HepG2 (cell line): ENCODE measurements at regions not wholly inside any gene's neighbourhood (a gene's known extent, or its start where the extent isn't known, plus 50 kb on each side); places are given as distances from the start of the nearest gene placed in this dataset.
A peak's percentile ranks its signal among the peaks of the same experiment; 100 is the strongest.

Experiments
- AKAP8 ChIP-seq: sonication (generic); formaldehyde crosslinking; IDR thresholded peaks from 2 replicates; pipeline ENCODE4 v1.5.1; 2020; ENCODE audit warnings: mild to moderate bottlenecking, missing genetic modification reagents
- BCL3 ChIP-seq: sonication (generic); formaldehyde crosslinking; IDR thresholded peaks from 2 replicates; pipeline ENCODE4 v1.5.1; 2020; ENCODE audit warnings: mild to moderate bottlenecking, missing genetic modification reagents, moderate library complexity
- CC2D1A ChIP-seq: sonication (generic); formaldehyde crosslinking; IDR thresholded peaks from 2 replicates; pipeline ENCODE4 v1.8.1; 2023; ENCODE audit warnings: mild to moderate bottlenecking, missing genetic modification reagents
- DNMT1 ChIP-seq: sonication (generic); formaldehyde crosslinking; IDR thresholded peaks from 2 replicates; pipeline ENCODE4 v1.5.1; 2020; ENCODE audit warnings: mild to moderate bottlenecking, missing genetic modification reagents
- GABPA ChIP-seq, 2 experiments: IDR thresholded peaks; 2 replicates each; pipeline ENCODE4 v1.6.1; 2011 to 2016; ENCODE audit warnings: low read depth in 2 of 2, low read length in 1 of 2, missing biosample characterization in 1 of 2, missing genetic modification characterization in 1 of 2
- GMEB1 ChIP-seq: sonication (generic); formaldehyde crosslinking; IDR thresholded peaks from 2 replicates; pipeline ENCODE4 v1.5.1; 2020; ENCODE audit warnings: missing genetic modification reagents, mild to moderate bottlenecking, borderline replicate concordance
- HCFC1 ChIP-seq: fragments of 150-350 bp; IDR thresholded peaks from 2 replicates; pipeline ENCODE4 v1.6.1; 2014; ENCODE audit warnings: low read depth, low read length
- HOXA9 ChIP-seq: sonication (generic); formaldehyde crosslinking; IDR thresholded peaks from 2 replicates; pipeline ENCODE4 v1.8.1; 2022; ENCODE audit warnings: missing genetic modification reagents, mild to moderate bottlenecking, moderate library complexity, borderline replicate concordance
- NFYB ChIP-seq: sonication (generic); formaldehyde crosslinking; IDR thresholded peaks from 2 replicates; pipeline ENCODE4 v1.4.0; 2020; ENCODE audit warnings: missing genetic modification reagents
- NFYC ChIP-seq: IDR thresholded peaks from 2 replicates; pipeline ENCODE4 v1.6.1; 2016; ENCODE audit warnings: missing genetic modification reagents, missing compliant biosample characterization
- NR2C2 ChIP-seq: sonication (generic); formaldehyde crosslinking; IDR thresholded peaks from 2 replicates; pipeline ENCODE4 v1.4.0; 2020; ENCODE audit warnings: missing genetic modification reagents, mild to moderate bottlenecking, moderate library complexity, borderline replicate concordance
- PHF8 ChIP-seq: sonication (generic); formaldehyde crosslinking; IDR thresholded peaks from 2 replicates; pipeline ENCODE4 v1.5.0; 2020; ENCODE audit warnings: missing genetic modification reagents
- POLR2A ChIP-seq, 2 experiments: IDR thresholded peaks; 2 replicates each; pipeline ENCODE4 v1.6.1; 2011; ENCODE audit warnings: low read depth in 2 of 2, low read length in 2 of 2, mild to moderate bottlenecking in 1 of 2, moderate library complexity in 1 of 2; ENCODE audit not compliant: insufficient read depth in 1 of 2
- SNAI1 ChIP-seq: sonication (generic); formaldehyde crosslinking; IDR thresholded peaks from 2 replicates; pipeline ENCODE4 v1.5.0; 2020; ENCODE audit warnings: mild to moderate bottlenecking, missing genetic modification reagents, borderline replicate concordance
- SP4 ChIP-seq: sonication (generic); formaldehyde crosslinking; IDR thresholded peaks from 2 replicates; pipeline ENCODE4 v1.8.1; 2023; ENCODE audit warnings: mild to moderate bottlenecking, missing genetic modification reagents
- SP5 ChIP-seq: IDR thresholded peaks from 2 replicates; pipeline ENCODE4 v1.6.1; 2016; ENCODE audit warnings: low read depth, borderline replicate concordance
- SRSF1 ChIP-seq: fragments of 200-400 bp; formaldehyde crosslinking; optimal IDR thresholded peaks from 2 replicates; pipeline ENCODE3; 2017; ENCODE audit warnings: mild to moderate bottlenecking, low read depth, low read length, moderate library complexity
- TAF1 ChIP-seq: sonication (generic); formaldehyde crosslinking; IDR thresholded peaks from 2 replicates; pipeline ENCODE4 v1.4.0; 2020; ENCODE audit warnings: missing genetic modification reagents
- ZNF451 ChIP-seq: sonication (generic); formaldehyde crosslinking; IDR thresholded peaks from 2 replicates; pipeline ENCODE4 v1.5.0; 2020; ENCODE audit warnings: mild to moderate bottlenecking, missing genetic modification reagents
- ZNF605 ChIP-seq: sonication (generic); formaldehyde crosslinking; IDR thresholded peaks from 2 replicates; pipeline ENCODE4 v1.8.0; 2022; ENCODE audit warnings: mild to moderate bottlenecking, missing genetic modification reagents
- ZNF670 ChIP-seq: sonication (generic); formaldehyde crosslinking; IDR thresholded peaks from 2 replicates; pipeline ENCODE4 v1.8.0; 2022; ENCODE audit warnings: mild to moderate bottlenecking, missing genetic modification reagents, borderline replicate concordance
- TF ChIP-seq, protein P1 (sequence below): sonication (generic); formaldehyde crosslinking; IDR thresholded peaks from 2 replicates; pipeline ENCODE4 v1.4.0; 2020; ENCODE audit warnings: missing genetic modification reagents, borderline replicate concordance
- TF ChIP-seq, protein P2 (sequence below): sonication (generic); formaldehyde crosslinking; IDR thresholded peaks from 2 replicates; pipeline ENCODE4 v1.4.0; 2020; ENCODE audit warnings: mild to moderate bottlenecking, missing genetic modification reagents

GRCh38 chr1:42035830-42036604 is 117.2 kb upstream of the GUCA2B start (continued):
- peak; percentile 20; the same call in 1 of the 2 replicates for TF ChIP-seq PHF8 (CRISPR knock-in tag)
- no peak for TF ChIP-seq AKAP8 (CRISPR knock-in tag)
- TF ChIP-seq, protein P1, sequence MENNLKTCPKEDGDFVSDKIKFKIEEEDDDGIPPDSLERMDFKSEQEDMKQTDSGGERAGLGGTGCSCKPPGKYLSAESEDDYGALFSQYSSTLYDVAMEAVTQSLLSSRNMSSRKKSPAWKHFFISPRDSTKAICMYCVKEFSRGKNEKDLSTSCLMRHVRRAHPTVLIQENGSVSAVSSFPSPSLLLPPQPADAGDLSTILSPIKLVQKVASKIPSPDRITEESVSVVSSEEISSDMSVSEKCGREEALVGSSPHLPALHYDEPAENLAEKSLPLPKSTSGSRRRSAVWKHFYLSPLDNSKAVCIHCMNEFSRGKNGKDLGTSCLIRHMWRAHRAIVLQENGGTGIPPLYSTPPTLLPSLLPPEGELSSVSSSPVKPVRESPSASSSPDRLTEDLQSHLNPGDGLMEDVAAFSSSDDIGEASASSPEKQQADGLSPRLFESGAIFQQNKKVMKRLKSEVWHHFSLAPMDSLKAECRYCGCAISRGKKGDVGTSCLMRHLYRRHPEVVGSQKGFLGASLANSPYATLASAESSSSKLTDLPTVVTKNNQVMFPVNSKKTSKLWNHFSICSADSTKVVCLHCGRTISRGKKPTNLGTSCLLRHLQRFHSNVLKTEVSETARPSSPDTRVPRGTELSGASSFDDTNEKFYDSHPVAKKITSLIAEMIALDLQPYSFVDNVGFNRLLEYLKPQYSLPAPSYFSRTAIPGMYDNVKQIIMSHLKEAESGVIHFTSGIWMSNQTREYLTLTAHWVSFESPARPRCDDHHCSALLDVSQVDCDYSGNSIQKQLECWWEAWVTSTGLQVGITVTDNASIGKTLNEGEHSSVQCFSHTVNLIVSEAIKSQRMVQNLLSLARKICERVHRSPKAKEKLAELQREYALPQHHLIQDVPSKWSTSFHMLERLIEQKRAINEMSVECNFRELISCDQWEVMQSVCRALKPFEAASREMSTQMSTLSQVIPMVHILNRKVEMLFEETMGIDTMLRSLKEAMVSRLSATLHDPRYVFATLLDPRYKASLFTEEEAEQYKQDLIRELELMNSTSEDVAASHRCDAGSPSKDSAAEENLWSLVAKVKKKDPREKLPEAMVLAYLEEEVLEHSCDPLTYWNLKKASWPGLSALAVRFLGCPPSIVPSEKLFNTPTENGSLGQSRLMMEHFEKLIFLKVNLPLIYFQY (CRISPR knock-in tag): peak; percentile 59; the same call in 1 of the 2 replicates
- no peak for TF ChIP-seq HCFC1
- TF ChIP-seq HOXA9: no peak
- TF ChIP-seq NFYB (CRISPR knock-in tag): peak; percentile 57
- no peak for TF ChIP-seq ZNF670 (CRISPR knock-in tag)
- TF ChIP-seq SRSF1: no peak
- TF ChIP-seq ZNF451 (CRISPR knock-in tag): no peak
- 0 out of 2 replicates have a peak, but pooled peaks have one; percentile 15 for TF ChIP-seq TAF1 (CRISPR knock-in tag)
- TF ChIP-seq, protein P2, sequence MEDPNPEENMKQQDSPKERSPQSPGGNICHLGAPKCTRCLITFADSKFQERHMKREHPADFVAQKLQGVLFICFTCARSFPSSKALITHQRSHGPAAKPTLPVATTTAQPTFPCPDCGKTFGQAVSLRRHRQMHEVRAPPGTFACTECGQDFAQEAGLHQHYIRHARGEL (CRISPR knock-in tag): no peak
- TF ChIP-seq GMEB1 (CRISPR knock-in tag): peak; percentile 27; the same call in 1 of the 2 replicates
- 0 out of 4 replicates have a peak, but pooled peaks of 1 of the 2 experiments have one; percentile 12 for TF ChIP-seq POLR2A (IDR thresholded peaks at IDR 0.05; ENCODE audit: insufficient read depth in 1 of 2, low read depth in 2 of 2, low read length in 2 of 2)
- peak; percentile 83 for TF ChIP-seq SP5
- peak; percentile 71 for TF ChIP-seq NFYC (CRISPR knock-in tag)
- no peak for TF ChIP-seq DNMT1 (CRISPR knock-in tag)
- peak; percentile 87 for TF ChIP-seq SP4
- no peak for TF ChIP-seq CC2D1A
- peak; percentile 34; the same call in 1 of the 2 replicates for TF ChIP-seq GABPA (IDR thresholded peaks at IDR 0.05; ENCODE audit: low read depth, low read length)
- TF ChIP-seq GABPA (CRISPR knock-in tag; IDR thresholded peaks at IDR 0.05; ENCODE audit: low read depth): peak; percentile 59; the same call in 1 of the 2 replicates
- TF ChIP-seq BCL3 (CRISPR knock-in tag): no peak
- 0 out of 2 replicates have a peak, but pooled peaks have one; percentile 25 for TF ChIP-seq ZNF605 (CRISPR knock-in tag)
- peak; percentile 90 for TF ChIP-seq NR2C2 (CRISPR knock-in tag)
- no peak for TF ChIP-seq SNAI1 (CRISPR knock-in tag)
